ENCODE measurements at regions not wholly inside any gene's neighbourhood (a gene's known extent, or its start where the extent isn't known, plus 50 kb on each side); places are given as distances from the start of the nearest gene placed in this dataset.

- Histone ChIP-seq H3K9me2 (ENCODE audit: insufficient read depth) (no peaks in the 10 kb centered on the region), H3K9me3 (ENCODE audit: control insufficient read depth in 1 of 2, insufficient read depth in 1 of 2, low read depth in 1 of 2, low read length in 2 of 2) (no peaks in the 10 kb centered on the region), H4K20me1 (ENCODE audit: insufficient read depth) (no peaks in the 10 kb centered on the region), H3K27me3 (ENCODE audit: insufficient read depth, low read length) (no peaks in the 10 kb centered on the region), H3K36me3 (ENCODE audit: control insufficient read depth in 1 of 2, insufficient read depth in 2 of 2, low read length in 2 of 2) (no peaks in the 10 kb centered on the region), H3K9ac (ENCODE audit: low read length) (no peak overlapping the region), H3K4me1 (ENCODE audit: control insufficient read depth in 1 of 2, insufficient read depth in 2 of 2, low read length in 2 of 2) (no peaks in the 10 kb centered on the region), H2AFZ (ENCODE audit: low read depth, low read length, poor library complexity, severe bottlenecking) (no peak overlapping the region), H3K4me3 (replicated peaks in 1 of 2; ENCODE audit: low read depth in 1 of 2, low read length in 2 of 2) (no peak overlapping the region), H3K79me2 (ENCODE audit: insufficient read depth, low read length) (no peaks in the 10 kb centered on the region), H3K27ac (ENCODE audit: low read depth, low read length) (no peak overlapping the region), H3K4me2 (ENCODE audit: low read length) (no peak overlapping the region)
- BruUV-seq (replicated peaks): no TSS peak
- CTCF ChIA-PET: no interaction called here
- no peak for TF ChIP-seq SIN3A (IDR thresholded peaks at IDR 0.05; ENCODE audit: low read depth)
- TF ChIP-seq MAX (IDR thresholded peaks at IDR 0.05): no peak
- TF ChIP-seq YY1 (IDR thresholded peaks at IDR 0.05; ENCODE audit: extremely low read depth, insufficient replicate concordance, low read depth, low read length): no peak
- TF ChIP-seq POLR2AphosphoS5 (IDR thresholded peaks at IDR 0.05; ENCODE audit: low read depth, low read length): no peak
- TF ChIP-seq RAD21 (IDR thresholded peaks at IDR 0.05; ENCODE audit: low read depth): no peak
- TF ChIP-seq, protein P1, sequence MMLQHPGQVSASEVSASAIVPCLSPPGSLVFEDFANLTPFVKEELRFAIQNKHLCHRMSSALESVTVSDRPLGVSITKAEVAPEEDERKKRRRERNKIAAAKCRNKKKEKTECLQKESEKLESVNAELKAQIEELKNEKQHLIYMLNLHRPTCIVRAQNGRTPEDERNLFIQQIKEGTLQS (IDR thresholded peaks at IDR 0.05): no peak
- no peak for TF ChIP-seq CTCF (IDR thresholded peaks at IDR 0.05 in 2 of 3, conservative IDR thresholded peaks at IDR 0.05 in 1 of 3; ENCODE audit: borderline replicate concordance in 1 of 3, insufficient read depth in 1 of 3, low read depth in 2 of 3, low read length in 2 of 3)
- POLR2A ChIA-PET: no interaction called here
- intact Hi-C loops (cut with micrococcal nuclease): no loop called here
- RAD21 ChIA-PET (ENCODE audit: low non-redundant PET in 1 of 2, low total read pairs in 2 of 2, uncharacterized antibody in 2 of 2, unreplicated experiment in 2 of 2): no interaction called here
- DNase-seq (ENCODE audit: low read depth, low spot score): no peak
- ATAC-seq: no peak
These were observed 224.8 kb downstream of the TFAP2A start for GRCh38 chr6:10190042-10190441.
